Natural killer cell (primary cell): ENCODE measurements at regions not wholly inside any gene's neighbourhood (a gene's known extent, or its start where the extent isn't known, plus 50 kb on each side); places are given as distances from the start of the nearest gene placed in this dataset.

Experiments used
- ATAC-seq, 3 donors: fragments of 150-1000 bp in 2 of 3; fragments of 200-7000 bp in 1 of 3; cut with Tn5 transposase; 1 replicate in 1 of 3; 2 replicates in 2 of 3; pipeline ENCODE4 v1.10.0; 2021; ENCODE audit warnings: mild to moderate bottlenecking in 2 of 3, moderate library complexity in 2 of 3
- DNase-seq, 2 donors: peaks; one replicate each; pipeline versions ENCODE4 v3.0.0 to v3.0.0-alpha.2; 2013 to 2021; ENCODE audit warnings: mixed read lengths in 1 of 2
- H3K27ac ChIP-seq: one replicate; pipeline ENCODE4 v1.5.1; 2013; ENCODE audit warnings: mild to moderate bottlenecking, low read length
- H3K27me3 ChIP-seq: one replicate; pipeline ENCODE4 v1.6.1; 2013; ENCODE audit warnings: low read length; ENCODE audit not compliant: control insufficient read depth, insufficient read depth
- H3K36me3 ChIP-seq: one replicate; pipeline ENCODE4 v1.6.1; 2013; ENCODE audit warnings: low read length; ENCODE audit not compliant: control insufficient read depth, insufficient read depth
- H3K4me1 ChIP-seq: one replicate; pipeline ENCODE4 v1.6.1; 2013; ENCODE audit warnings: low read length; ENCODE audit not compliant: control insufficient read depth, insufficient read depth
- H3K4me3 ChIP-seq: one replicate; pipeline ENCODE4 v1.5.1; 2013; ENCODE audit warnings: low read length
- H3K9me3 ChIP-seq: one replicate; pipeline ENCODE4 v1.6.1; 2013; ENCODE audit warnings: low read length; ENCODE audit not compliant: control insufficient read depth, insufficient read depth
- H3K27ac Mint-ChIP-seq, 2 donors: one replicate each; pipeline ENCODE4 v1.8.0; 2022; ENCODE audit warnings: mild to moderate bottlenecking in 2 of 2, mixed read lengths in 2 of 2, moderate library complexity in 1 of 2
- H3K27me3 Mint-ChIP-seq, 2 donors: one replicate each; pipeline ENCODE4 v1.8.0; 2022; ENCODE audit warnings: low read depth in 2 of 2, mixed read lengths in 2 of 2
- H3K36me3 Mint-ChIP-seq: one replicate; pipeline ENCODE4 v1.8.0; 2022; ENCODE audit warnings: mixed read lengths
- H3K4me1 Mint-ChIP-seq, 2 donors: one replicate each; pipeline ENCODE4 v1.8.0; 2022; ENCODE audit warnings: mixed read lengths in 2 of 2
- H3K4me3 Mint-ChIP-seq: one replicate; pipeline ENCODE4 v1.8.0; 2022; ENCODE audit warnings: mild to moderate bottlenecking, moderate library complexity, mixed read lengths
- H3K9me3 Mint-ChIP-seq, 2 donors: one replicate each; pipeline ENCODE4 v1.8.0; 2022; ENCODE audit warnings: mixed read lengths in 2 of 2
- WGBS: methylation state at CpG from one replicate; pipeline ENCODE4 v1.1.7; 2013; ENCODE audit warnings: missing lambda C conversion rate; ENCODE audit not compliant: insufficient coverage; 5-methylcytosine and 5-hydroxymethylcytosine counted together
- intact Hi-C: fragments of 100-400 bp; cut with micrococcal nuclease; formaldehyde crosslinking; loops from one replicate; pipeline ENCODE4 v1.14.2; 2022
- TF ChIP-seq, protein P1 (sequence below): fragments of 200-600 bp; IDR thresholded peaks from one replicate; pipeline ENCODE4 v1.8.0; 2022; ENCODE audit warnings: antibody characterized with exemption

DNA sequence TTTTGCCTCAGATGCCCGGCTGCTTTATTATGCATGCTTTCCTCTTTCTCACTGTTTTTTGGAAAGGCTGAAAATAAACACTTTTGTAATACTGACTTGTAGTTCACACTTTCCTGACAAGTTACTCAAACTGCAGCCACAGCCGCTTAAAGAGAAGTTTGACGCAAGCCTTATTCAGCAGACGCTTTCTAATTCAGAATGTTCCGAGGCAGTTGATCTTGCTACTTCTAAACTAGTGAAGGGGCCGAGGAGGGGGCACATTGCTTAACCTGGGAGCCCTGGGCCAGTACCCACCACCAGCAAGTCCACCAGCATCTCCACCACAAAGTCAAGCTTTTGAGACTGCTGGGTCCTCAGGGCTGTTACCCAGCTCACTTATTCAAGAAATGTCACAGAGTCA, 71.8 kb upstream of the SPRED2 start:
- Histone ChIP-seq H3K36me3 (no peaks in the 10 kb centered on the region), H3K27ac (no peak overlapping the region), H3K4me1 (no peaks in the 10 kb centered on the region), H3K27me3 (no peaks in the 10 kb centered on the region), H3K9me3 (no peaks in the 10 kb centered on the region), H3K4me3 (no peak overlapping the region)
- Mint-ChIP-seq H3K36me3 (no peaks in the 10 kb centered on the region), H3K27ac (no peak overlapping the region), H3K27me3 (peaks cover 18 to 27% of the 10 kb centered on the region in 2 donors), H3K4me3 (no peak overlapping the region), H3K9me3 (no peaks in the 10 kb centered on the region), H3K4me1 (no peaks in the 10 kb centered on the region)
- TF ChIP-seq, protein P1, sequence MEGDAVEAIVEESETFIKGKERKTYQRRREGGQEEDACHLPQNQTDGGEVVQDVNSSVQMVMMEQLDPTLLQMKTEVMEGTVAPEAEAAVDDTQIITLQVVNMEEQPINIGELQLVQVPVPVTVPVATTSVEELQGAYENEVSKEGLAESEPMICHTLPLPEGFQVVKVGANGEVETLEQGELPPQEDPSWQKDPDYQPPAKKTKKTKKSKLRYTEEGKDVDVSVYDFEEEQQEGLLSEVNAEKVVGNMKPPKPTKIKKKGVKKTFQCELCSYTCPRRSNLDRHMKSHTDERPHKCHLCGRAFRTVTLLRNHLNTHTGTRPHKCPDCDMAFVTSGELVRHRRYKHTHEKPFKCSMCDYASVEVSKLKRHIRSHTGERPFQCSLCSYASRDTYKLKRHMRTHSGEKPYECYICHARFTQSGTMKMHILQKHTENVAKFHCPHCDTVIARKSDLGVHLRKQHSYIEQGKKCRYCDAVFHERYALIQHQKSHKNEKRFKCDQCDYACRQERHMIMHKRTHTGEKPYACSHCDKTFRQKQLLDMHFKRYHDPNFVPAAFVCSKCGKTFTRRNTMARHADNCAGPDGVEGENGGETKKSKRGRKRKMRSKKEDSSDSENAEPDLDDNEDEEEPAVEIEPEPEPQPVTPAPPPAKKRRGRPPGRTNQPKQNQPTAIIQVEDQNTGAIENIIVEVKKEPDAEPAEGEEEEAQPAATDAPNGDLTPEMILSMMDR: no peak
- 94% methylated on average over 6 of the region's 6 CpGs for WGBS
- intact Hi-C loops: no loop called here
- ATAC-seq: no peak
- DNase-seq: no peak

GRCh38 chr2:65503746-65504145, 71.3 kb upstream of the SPRED2 start:
- H3K4me3 ChIP-seq: no peak overlapping the region
- H3K27ac ChIP-seq: no peak overlapping the region
- no peaks in the 10 kb centered on the region for H3K36me3 ChIP-seq
- H3K4me1 ChIP-seq: no peaks in the 10 kb centered on the region
- intact Hi-C loops: no loop called here
- Mint-ChIP-seq H3K4me3 (no peak overlapping the region), H3K4me1 (no peaks in the 10 kb centered on the region), H3K9me3 (no peaks in the 10 kb centered on the region), H3K36me3 (no peaks in the 10 kb centered on the region), H3K27ac (no peak overlapping the region), H3K27me3 (peaks cover 16 to 31% of the 10 kb centered on the region in 2 donors)
- no peak for DNase-seq
- no peaks in the 10 kb centered on the region for H3K27me3 ChIP-seq
- TF ChIP-seq, protein P1: no peak
- WGBS: 82% methylated on average over 5 of the region's 5 CpGs
- no peak for ATAC-seq
- no peaks in the 10 kb centered on the region for H3K9me3 ChIP-seq

DNA sequence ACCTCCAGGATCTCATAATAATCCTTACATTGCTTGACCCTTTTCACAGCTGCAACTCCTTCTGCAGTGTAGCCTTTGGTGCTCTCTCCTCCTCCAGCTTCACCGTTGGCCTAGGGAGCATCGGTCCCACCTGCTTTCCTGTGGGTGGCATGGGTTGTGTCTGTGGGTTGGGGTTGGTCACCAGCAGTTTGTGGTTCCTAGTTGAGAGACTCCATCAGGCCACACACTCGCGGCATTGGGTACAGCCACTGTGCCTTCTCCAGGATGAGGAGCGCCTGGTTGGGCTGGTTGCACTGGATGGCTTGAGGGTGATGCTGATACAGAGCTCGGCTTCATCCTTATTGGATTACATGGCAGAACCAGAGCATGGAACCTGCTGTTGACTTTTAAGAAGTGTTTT, 69.4 kb upstream of the SPRED2 start:
- H3K27me3 ChIP-seq: no peaks in the 10 kb centered on the region
- no peaks in the 10 kb centered on the region for H3K4me1 ChIP-seq
- Mint-ChIP-seq H3K27ac (no peak overlapping the region), H3K4me3 (no peak overlapping the region), H3K27me3 (peaks cover 17 to 36% of the 10 kb centered on the region in 2 donors), H3K36me3 (no peaks in the 10 kb centered on the region), H3K4me1 (no peaks in the 10 kb centered on the region), H3K9me3 (no peaks in the 10 kb centered on the region)
- WGBS: 40% methylated on average over 6 of the region's 6 CpGs
- TF ChIP-seq, protein P1: no peak
- H3K4me3 ChIP-seq: no peak overlapping the region
- ATAC-seq: no peak
- H3K27ac ChIP-seq: no peak overlapping the region
- intact Hi-C loops: no loop called here
- no peak for DNase-seq
- no peaks in the 10 kb centered on the region for H3K36me3 ChIP-seq
- H3K9me3 ChIP-seq: no peaks in the 10 kb centered on the region

DNA sequence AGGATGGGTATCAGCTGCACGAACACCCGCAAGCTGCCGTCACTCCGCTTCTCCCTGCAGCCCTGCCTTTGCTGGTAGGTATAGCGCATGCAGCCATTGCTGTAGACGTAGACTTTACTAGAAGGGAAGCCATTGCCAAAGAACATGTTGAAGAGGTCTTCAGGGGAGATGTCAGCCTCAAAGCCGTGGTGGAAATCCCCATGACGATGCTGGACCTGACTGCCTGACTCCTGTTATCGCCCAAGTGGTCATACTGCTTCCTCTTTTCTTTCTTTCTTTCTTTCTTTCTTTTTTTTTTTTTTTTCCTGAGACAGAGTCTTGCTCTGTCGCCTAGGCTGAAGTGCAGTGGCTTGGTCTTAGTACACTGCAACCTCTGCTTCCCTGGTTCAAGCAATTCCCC, 68.7 kb upstream of the SPRED2 start:
- TF ChIP-seq, protein P1: no peak
- Histone ChIP-seq H3K4me1 (no peaks in the 10 kb centered on the region), H3K36me3 (no peaks in the 10 kb centered on the region), H3K27me3 (no peaks in the 10 kb centered on the region), H3K9me3 (no peaks in the 10 kb centered on the region), H3K4me3 (no peak overlapping the region), H3K27ac (no peak overlapping the region)
- DNase-seq (no peak), ATAC-seq (no peak)
- Mint-ChIP-seq H3K4me1 (no peaks in the 10 kb centered on the region), H3K4me3 (no peak overlapping the region), H3K36me3 (no peaks in the 10 kb centered on the region), H3K27me3 (peaks cover 17 to 29% of the 10 kb centered on the region in 2 donors), H3K27ac (no peak overlapping the region), H3K9me3 (no peaks in the 10 kb centered on the region)
- WGBS: 83% methylated on average over 10 of the region's 10 CpGs
- intact Hi-C loops: no loop called here
